IMR-90 (cell line): ENCODE measurements at regions not wholly inside any gene's neighbourhood (a gene's known extent, or its start where the extent isn't known, plus 50 kb on each side); places are given as distances from the start of the nearest gene placed in this dataset.

Source experiments
- ATAC-seq: fragments of 200-7000 bp; cut with Tn5 transposase; 2 replicates; pipeline ENCODE4 v1.9.1; 2020; ENCODE audit warnings: low read depth, mild to moderate bottlenecking, moderate library complexity
- BruUV-seq: library from RNA; stranded (reverse); fragments of 400-500 nt; replicated peaks from 2 replicates; lab custom pipeline; 2021; lab: Mats Ljungman, UMichigan
- CTCF ChIA-PET: fragments of 300-600 bp; formaldehyde crosslinking; extraction: SDS; loops from one replicate; lab custom pipeline; 2021; ENCODE audit warnings: antibody characterized with exemption; lab: Yijun Ruan, JAX
- POLR2A ChIA-PET: fragments of 300-600 bp; sonication (Branson Sonifier 250); formaldehyde crosslinking; loops from one replicate; lab custom pipeline; 2022; ENCODE audit warnings: antibody characterized with exemption; ENCODE audit not compliant: unreplicated experiment; lab: Charles Lee
- DNase-seq: peaks from one replicate; pipeline ENCODE4 v3.0.0; 2013
- H2AFZ ChIP-seq: replicated peaks from 2 replicates; pipeline ENCODE3; 2013; ENCODE audit warnings: low read length, mild to moderate bottlenecking; ENCODE audit not compliant: poor library complexity
- H2AK5ac ChIP-seq: 2 replicates; pipeline ENCODE4 v1.6.1; 2013; ENCODE audit warnings: low read depth, low read length, inconsistent platforms
- H2AK9ac ChIP-seq: replicated peaks from 2 replicates; pipeline ENCODE3; 2013; ENCODE audit warnings: mild to moderate bottlenecking, low read depth, low read length, moderate library complexity; ENCODE audit not compliant: poor library complexity
- H2BK120ac ChIP-seq: 2 replicates; pipeline ENCODE4 v1.6.1; 2013; ENCODE audit warnings: low read depth, low read length, inconsistent platforms
- H2BK15ac ChIP-seq: 3 replicates; pipeline ENCODE4 v1.6.1; 2013; ENCODE audit warnings: low read depth, low read length, inconsistent platforms
- H2BK20ac ChIP-seq: 2 replicates; pipeline ENCODE4 v1.6.1; 2013; ENCODE audit warnings: low read depth, mild to moderate bottlenecking, inconsistent platforms, low read length, moderate library complexity
- H2BK5ac ChIP-seq: 2 replicates; pipeline ENCODE4 v1.6.1; 2013; ENCODE audit warnings: mild to moderate bottlenecking, low read depth, low read length, inconsistent platforms; ENCODE audit not compliant: poor library complexity, severe bottlenecking
- H3K14ac ChIP-seq: replicated peaks from 2 replicates; pipeline ENCODE4 v1.6.1; 2013; ENCODE audit warnings: low read depth, low read length, inconsistent platforms
- H3K18ac ChIP-seq: 2 replicates; pipeline ENCODE4 v1.6.1; 2013; ENCODE audit warnings: low read depth, low read length, control low read depth
- H3K23ac ChIP-seq: 2 replicates; pipeline ENCODE4 v1.6.1; 2013; ENCODE audit warnings: low read depth, low read length, inconsistent platforms
- H3K27ac ChIP-seq: 2 replicates; pipeline ENCODE4 v1.5.1; 2013; ENCODE audit warnings: mild to moderate bottlenecking, control low read depth, low read length; ENCODE audit not compliant: insufficient read depth
- H3K27me3 ChIP-seq: 2 replicates; pipeline ENCODE4 v1.6.1; 2013; ENCODE audit warnings: low read length; ENCODE audit not compliant: control insufficient read depth, insufficient read depth
- H3K36me3 ChIP-seq: 2 replicates; pipeline ENCODE4 v1.6.1; 2013; ENCODE audit warnings: low read length, mixed read lengths; ENCODE audit not compliant: control insufficient read depth, insufficient read depth
- H3K4ac ChIP-seq: 2 replicates; pipeline ENCODE4 v1.6.1; 2013; ENCODE audit warnings: low read depth, low read length, inconsistent platforms
- H3K4me1 ChIP-seq: 2 replicates; pipeline ENCODE4 v1.6.1; 2013; ENCODE audit warnings: low read length, mixed read lengths; ENCODE audit not compliant: control insufficient read depth, insufficient read depth
- H3K4me2 ChIP-seq: 2 replicates; pipeline ENCODE4 v1.6.1; 2013; ENCODE audit warnings: low read depth, mild to moderate bottlenecking, control low read depth, low read length, moderate library complexity
- H3K4me3 ChIP-seq: 2 replicates; pipeline ENCODE4 v1.5.1; 2013; ENCODE audit warnings: low read depth, mild to moderate bottlenecking, control low read depth, low read length, moderate library complexity; ENCODE audit not compliant: insufficient read depth
- H3K56ac ChIP-seq: 2 replicates; pipeline ENCODE4 v1.6.1; 2013; ENCODE audit warnings: low read length, inconsistent platforms; ENCODE audit not compliant: insufficient read depth; ENCODE audit errors: extremely low read depth
- H3K79me1 ChIP-seq, 2 experiments: 2 replicates each; pipeline ENCODE4 v1.6.1; 2013; ENCODE audit warnings: low read length in 2 of 2, inconsistent platforms in 1 of 2, low read depth in 1 of 2
- H3K9ac ChIP-seq: 2 replicates; pipeline ENCODE4 v1.6.1; 2013; ENCODE audit warnings: low read depth, low read length, control low read depth
- H3K9me1 ChIP-seq: 2 replicates; pipeline ENCODE4 v1.6.1; 2013; ENCODE audit warnings: low read length, inconsistent platforms; ENCODE audit not compliant: insufficient read depth
- H3K9me3 ChIP-seq: 2 replicates; pipeline ENCODE4 v1.6.1; 2013; ENCODE audit warnings: low read length; ENCODE audit not compliant: control insufficient read depth, insufficient read depth
- H4K20me1 ChIP-seq: 2 replicates; pipeline ENCODE4 v1.6.1; 2013; ENCODE audit warnings: low read length, inconsistent platforms; ENCODE audit not compliant: insufficient read depth
- H4K5ac ChIP-seq: 2 replicates; pipeline ENCODE4 v1.6.1; 2013; ENCODE audit warnings: mild to moderate bottlenecking, low read depth, low read length, control low read depth
- H4K8ac ChIP-seq, 2 experiments: 2 replicates each; pipeline ENCODE4 v1.6.1; 2013; ENCODE audit warnings: low read depth in 2 of 2, low read length in 2 of 2, control low read depth in 1 of 2, inconsistent platforms in 1 of 2
- H4K91ac ChIP-seq: 2 replicates; pipeline ENCODE4 v1.6.1; 2013; ENCODE audit warnings: low read depth, low read length, inconsistent platforms; ENCODE audit not compliant: insufficient read depth
- BHLHE40 ChIP-seq: fragments of 150-350 bp; IDR thresholded peaks from 2 replicates; pipeline ENCODE4 v1.6.1; 2016; ENCODE audit warnings: mild to moderate bottlenecking, low read depth, low read length
- CEBPB ChIP-seq: IDR thresholded peaks from 2 replicates; pipeline ENCODE4 v1.6.1; 2012; ENCODE audit warnings: low read depth, low read length, improper control_type of control experiment
- CHD1 ChIP-seq: IDR thresholded peaks from 2 replicates; pipeline ENCODE4 v1.6.1; 2012; ENCODE audit warnings: low read depth, low read length, improper control_type of control experiment
- ELK1 ChIP-seq: fragments of 150-350 bp; IDR thresholded peaks from 2 replicates; pipeline ENCODE4 v1.6.1; 2016; ENCODE audit warnings: low read depth, mild to moderate bottlenecking, low read length, moderate library complexity, borderline replicate concordance
- MXI1 ChIP-seq: IDR thresholded peaks from 2 replicates; pipeline ENCODE4 v1.6.1; 2012; ENCODE audit warnings: low read depth, mild to moderate bottlenecking, low read length, moderate library complexity, borderline replicate concordance
- RFX5 ChIP-seq: IDR thresholded peaks from 2 replicates; pipeline ENCODE4 v1.8.0; 2012; ENCODE audit warnings: low read depth, mild to moderate bottlenecking, low read length, moderate library complexity
- USF2 ChIP-seq: fragments of 150-350 bp; IDR thresholded peaks from 2 replicates; pipeline ENCODE4 v1.6.1; 2017; ENCODE audit warnings: mild to moderate bottlenecking, antibody characterized with exemption, low read length, low read depth
- WGBS, 2 experiments: methylation state at CpG; one replicate each; pipeline versions ENCODE4 v1.1.5 to v1.1.7; 2013; ENCODE audit warnings: missing lambda C conversion rate in 2 of 2; ENCODE audit not compliant: insufficient read length in 1 of 2; ENCODE audit errors: extremely low coverage in 2 of 2; 5-methylcytosine and 5-hydroxymethylcytosine counted together
- dilution Hi-C: fragments of 300-500 bp; cut with HindIII; formaldehyde crosslinking; loops from one replicate; pipeline ENCODE4 v1.14.3; 2018; ENCODE audit warnings: low sequenced_read_pairs; ENCODE audit not compliant: unreplicated experiment
- in situ Hi-C: fragments of 300-500 bp; cut with MboI; formaldehyde crosslinking; loops from 3 replicates; pipeline ENCODE4 v1.14.3; 2019; ENCODE audit warnings: low sequenced_read_pairs, inconsistent platforms, mixed read lengths
- intact Hi-C: fragments of 100-400 bp; cut with micrococcal nuclease; formaldehyde crosslinking; loops from 2 replicates; pipeline ENCODE4 v1.10.0; 2022

- Histone ChIP-seq H2BK5ac (no peak overlapping the region), H3K56ac (no peak overlapping the region), H3K18ac (no peak overlapping the region), H3K4me2 (no peak overlapping the region), H3K27ac (no peak overlapping the region), H3K9ac (no peak overlapping the region), H4K8ac (no peak overlapping the region), H4K91ac (no peak overlapping the region), H2AK5ac (no peak overlapping the region), H3K23ac (no peak overlapping the region), H4K20me1 (no peaks in the 10 kb centered on the region), H3K36me3 (no peaks in the 10 kb centered on the region), H3K9me3 (no peaks in the 10 kb centered on the region), H2BK15ac (no peak overlapping the region), H4K5ac (no peak overlapping the region), H3K9me1 (no peaks in the 10 kb centered on the region), H2AFZ (no peak overlapping the region), H2AK9ac (no peak overlapping the region), H3K4me3 (no peak overlapping the region), H2BK20ac (no peak overlapping the region), H2BK120ac (no peak overlapping the region), H3K4ac (no peak overlapping the region), H3K79me1 (no peaks in the 10 kb centered on the region), H3K27me3 (peaks cover 4% of the 10 kb centered on the region), H3K14ac (no peak overlapping the region), H3K4me1 (no peaks in the 10 kb centered on the region)
- in situ Hi-C loops: no loop called here
- dilution Hi-C loops: no loop called here
- intact Hi-C loops: no loop called here
- ChIA-PET POLR2A (no interaction called here), CTCF (no interaction called here)
- no TSS peak for BruUV-seq
- WGBS, 2 experiments: no CpG with 5 or more reads among the region's 9 CpGs
- ATAC-seq (no peak), DNase-seq (no peak)
- TF ChIP-seq RFX5 (no peak), BHLHE40 (no peak), USF2 (no peak), CEBPB (no peak), MXI1 (no peak), ELK1 (no peak), CHD1 (no peak)
These were observed 64.0 kb upstream of the TRIB2 start for GRCh38 chr2:12652723-12653122.
